B cell (primary cell): ENCODE measurements at regions not wholly inside any gene's neighbourhood (a gene's known extent, or its start where the extent isn't known, plus 50 kb on each side); places are given as distances from the start of the nearest gene placed in this dataset.

Source experiments
- ATAC-seq: fragments of 200-7000 bp; cut with Tn5 transposase; one replicate; pipeline ENCODE4 v1.10.0; 2021; ENCODE audit warnings: low read depth, mild to moderate bottlenecking, moderate number of reproducible peaks, moderate library complexity
- CTCF ChIA-PET: fragments of 350-600 bp; sonication (Branson Sonifier 250); formaldehyde crosslinking; loops from one replicate; lab custom pipeline; 2021; ENCODE audit warnings: antibody characterized with exemption, inconsistent platforms; lab: Charles Lee
- POLR2A ChIA-PET: fragments of 350-600 bp; sonication (Branson Sonifier 250); formaldehyde crosslinking; loops from one replicate; lab custom pipeline; 2021; ENCODE audit warnings: antibody characterized with exemption; lab: Charles Lee
- DNase-seq: peaks from one replicate; pipeline ENCODE4 v3.0.0; 2013
- H2AFZ ChIP-seq: 2 replicates; pipeline ENCODE4 v1.6.1; 2012; ENCODE audit warnings: mild to moderate bottlenecking, low read depth, low read length; ENCODE audit not compliant: insufficient read depth, poor library complexity, severe bottlenecking
- H3K27ac ChIP-seq, 2 donors: 1 replicate in 1 of 2; 2 replicates in 1 of 2; pipeline ENCODE4 v1.5.1; 2012 to 2013; ENCODE audit warnings: low read length in 2 of 2, mild to moderate bottlenecking in 2 of 2, moderate library complexity in 1 of 2
- H3K27me3 ChIP-seq, 4 experiments: fragments of 200-600 bp in 1 of 4; sonication (generic) in 1 of 4; replicated peaks in 1 of 4; 1 replicate in 2 of 4; 2 replicates in 2 of 4; pipeline versions ENCODE4 v1.6.1 to v1.7.0; 2013 to 2016; ENCODE audit warnings: low read length in 3 of 4, mild to moderate bottlenecking in 2 of 4, mixed read lengths in 1 of 4, moderate library complexity in 1 of 4; ENCODE audit not compliant: insufficient read depth in 4 of 4, control insufficient read depth in 3 of 4; ENCODE audit errors: control extremely low read depth in 1 of 4
- H3K36me3 ChIP-seq, 2 experiments: replicated peaks in 1 of 2; 1 replicate in 1 of 2; 2 replicates in 1 of 2; pipeline versions ENCODE4 v1.6.1 to v1.7.1; 2013; ENCODE audit warnings: low read length in 1 of 2; ENCODE audit not compliant: insufficient read depth in 2 of 2, control insufficient read depth in 1 of 2; ENCODE audit errors: control extremely low read depth in 1 of 2, extremely low read depth in 1 of 2
- H3K4me1 ChIP-seq, 2 donors: fragments of 200-600 bp in 1 of 2; sonication (generic) in 1 of 2; 1 replicate in 1 of 2; 2 replicates in 1 of 2; pipeline versions ENCODE4 v1.5.1 to v1.6.1; 2013 to 2017; ENCODE audit warnings: low read length in 2 of 2; ENCODE audit not compliant: control insufficient read depth in 2 of 2, insufficient read depth in 2 of 2
- H3K4me2 ChIP-seq: replicated peaks from 2 replicates; pipeline ENCODE3; 2012; ENCODE audit warnings: mild to moderate bottlenecking, low read depth, low read length; ENCODE audit not compliant: poor library complexity, severe bottlenecking
- H3K4me3 ChIP-seq, 5 experiments: fragments of 200-600 bp in 1 of 5; sonication (generic) in 1 of 5; 1 replicate in 3 of 5; 2 replicates in 2 of 5; pipeline versions ENCODE4 v1.5.1 to v1.7.0; 2011 to 2016; ENCODE audit warnings: low read length in 4 of 5, mild to moderate bottlenecking in 4 of 5, low read depth in 2 of 5, control low read depth in 1 of 5, moderate library complexity in 1 of 5; ENCODE audit not compliant: insufficient read depth in 1 of 5; ENCODE audit errors: control extremely low read depth in 1 of 5, extremely low read depth in 1 of 5
- H3K79me2 ChIP-seq: fragments of 200-600 bp; sonication (generic); one replicate; pipeline ENCODE4 v1.6.0; 2016; ENCODE audit warnings: low read length; ENCODE audit not compliant: control insufficient read depth, insufficient read depth
- H3K9ac ChIP-seq: fragments of 200-600 bp; sonication (generic); 2 replicates; pipeline ENCODE4 v1.6.1; 2017; ENCODE audit warnings: mild to moderate bottlenecking, low read length, moderate library complexity
- H3K9me3 ChIP-seq, 3 donors: one replicate each; pipeline versions ENCODE4 v1.6.1 to v1.7.1; 2013; ENCODE audit warnings: low read length in 2 of 3; ENCODE audit not compliant: control insufficient read depth in 2 of 3, insufficient read depth in 1 of 3; ENCODE audit errors: control extremely low read depth in 1 of 3
- H4K20me1 ChIP-seq: 2 replicates; pipeline ENCODE4 v1.6.0; 2012; ENCODE audit warnings: mild to moderate bottlenecking, low read length; ENCODE audit not compliant: insufficient read depth, control insufficient read depth, poor library complexity, severe bottlenecking
- H3K27ac Mint-ChIP-seq: one replicate; pipeline ENCODE4 v1.8.0; 2021; ENCODE audit warnings: mixed read lengths
- H3K27me3 Mint-ChIP-seq: one replicate; pipeline ENCODE4 v1.8.0; 2021; ENCODE audit warnings: mixed read lengths
- H3K4me1 Mint-ChIP-seq: one replicate; pipeline ENCODE4 v1.8.0; 2021; ENCODE audit warnings: mixed read lengths
- H3K4me3 Mint-ChIP-seq: one replicate; pipeline ENCODE4 v1.8.0; 2021; ENCODE audit warnings: mixed read lengths
- H3K9me3 Mint-ChIP-seq: one replicate; pipeline ENCODE4 v1.8.0; 2022; ENCODE audit warnings: mixed read lengths; ENCODE audit not compliant: insufficient read depth
- CTCF ChIP-seq: fragments of 200-600 bp; IDR thresholded peaks from one replicate; pipeline ENCODE4 v1.8.0; 2022; ENCODE audit warnings: antibody characterized with exemption, mild to moderate bottlenecking
- EZH2 ChIP-seq: IDR thresholded peaks from 2 replicates; pipeline ENCODE4 v1.6.1; 2012; ENCODE audit warnings: borderline replicate concordance, low read depth, mild to moderate bottlenecking, moderate library complexity, low read length; ENCODE audit not compliant: insufficient read depth, poor library complexity, severe bottlenecking
- WGBS: methylation state at CpG from one replicate; pipeline ENCODE4 v1.1.5; 2013; ENCODE audit warnings: missing lambda C conversion rate; ENCODE audit not compliant: insufficient coverage; 5-methylcytosine and 5-hydroxymethylcytosine counted together
- intact Hi-C: fragments of 100-400 bp; cut with micrococcal nuclease; formaldehyde crosslinking; loops from one replicate; pipeline ENCODE4 v1.10.0; 2022

GRCh38 chr3:56862352-56863062 lies 60.8 kb upstream of the ARHGEF3 start:
- Mint-ChIP-seq H3K4me1 (no peaks in the 10 kb centered on the region), H3K27me3 (no peaks in the 10 kb centered on the region), H3K27ac (no peak overlapping the region), H3K4me3 (no peak overlapping the region), H3K9me3 (no peaks in the 10 kb centered on the region)
- Histone ChIP-seq H3K9ac (no peak overlapping the region), H3K4me1 (no peaks in the 10 kb centered on the region), H3K36me3 (no peaks in the 10 kb centered on the region), H3K9me3 (peaks cover 0 to 3% (median 0%) of the 10 kb centered on the region in 3 donors), H3K4me3 (no peak overlapping the region), H3K27ac (no peak overlapping the region), H4K20me1 (no peaks in the 10 kb centered on the region), H3K4me2 (no peak overlapping the region), H3K27me3 (no peaks in the 10 kb centered on the region), H2AFZ (no peak overlapping the region), H3K79me2 (no peaks in the 10 kb centered on the region)
- ATAC-seq (no peak), DNase-seq (no peak)
- CTCF ChIA-PET: interaction anchor here (2.3 kb wide), 1 partner anchor 126 kb away, joined by 10 read pairs; no protein-coding TSS in a partner anchor
- WGBS: 87% methylated on average over 3 of the region's 6 CpGs
- TF ChIP-seq CTCF (no peak), EZH2 (no peak)
- intact Hi-C loops: no loop called here
- POLR2A ChIA-PET: no interaction called here

DNA sequence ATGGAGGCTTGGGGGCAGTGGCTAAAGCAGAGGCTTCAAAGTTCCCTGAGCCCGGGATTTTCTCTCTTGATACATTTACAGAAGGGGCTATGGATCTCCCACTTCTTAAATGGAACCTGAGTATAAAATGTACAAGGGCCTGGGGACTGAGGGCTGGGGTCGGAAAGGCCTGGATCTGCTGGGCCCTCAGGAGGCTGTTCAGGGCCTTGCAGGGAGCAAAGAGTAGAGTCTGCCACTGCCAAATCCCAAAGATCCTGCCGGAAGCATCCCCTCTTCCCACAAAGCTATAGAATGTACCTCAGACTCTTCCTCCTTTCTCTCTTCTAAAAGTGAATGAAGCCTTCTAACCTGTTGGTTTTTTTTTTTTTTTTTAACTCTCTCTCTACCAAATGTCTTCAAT lies 59.8 kb upstream of the ARHGEF3 start:
- Histone ChIP-seq H3K27me3 (no peaks in the 10 kb centered on the region), H3K9ac (no peak overlapping the region), H4K20me1 (no peaks in the 10 kb centered on the region), H3K4me2 (no peak overlapping the region), H3K4me3 (no peak overlapping the region), H2AFZ (no peak overlapping the region), H3K4me1 (no peaks in the 10 kb centered on the region), H3K27ac (no peak overlapping the region), H3K9me3 (peaks cover 0 to 3% (median 0%) of the 10 kb centered on the region in 3 donors), H3K79me2 (no peaks in the 10 kb centered on the region), H3K36me3 (no peaks in the 10 kb centered on the region)
- DNase-seq (no peak), ATAC-seq (no peak)
- intact Hi-C loops: no loop called here
- H3K27ac Mint-ChIP-seq: no peak overlapping the region
- H3K4me3 Mint-ChIP-seq: no peak overlapping the region
- 100% methylated on average over 3 of the region's 3 CpGs for WGBS
- no peak for TF ChIP-seq EZH2
- TF ChIP-seq CTCF: no peak
- CTCF ChIA-PET: interaction anchor here (0.6 kb wide), 1 partner anchor 159 kb away, joined by 3 read pairs; no protein-coding TSS in a partner anchor
- H3K27me3 Mint-ChIP-seq: no peaks in the 10 kb centered on the region
- POLR2A ChIA-PET: no interaction called here
- no peaks in the 10 kb centered on the region for H3K9me3 Mint-ChIP-seq
- no peaks in the 10 kb centered on the region for H3K4me1 Mint-ChIP-seq
